PFSK-1 (cell line): ENCODE measurements at regions not wholly inside any gene's neighbourhood (a gene's known extent, or its start where the extent isn't known, plus 50 kb on each side); places are given as distances from the start of the nearest gene placed in this dataset.

ENCODE experiments used
- POLR2AphosphoS5 ChIP-seq: IDR thresholded peaks from 2 replicates; pipeline ENCODE4 v1.6.1; 2012; ENCODE audit warnings: low read depth, mild to moderate bottlenecking, control low read depth, low read length, moderate library complexity
- SIN3A ChIP-seq: IDR thresholded peaks from 2 replicates; pipeline ENCODE4 v1.6.1; 2012; ENCODE audit warnings: mild to moderate bottlenecking, low read length, moderate library complexity, borderline replicate concordance; ENCODE audit not compliant: insufficient read depth

- TF ChIP-seq SIN3A: no peak
- no peak for TF ChIP-seq POLR2AphosphoS5
Observed at GRCh38 chrX:22481436-22481835, 208.7 kb downstream of the CBLL2 start.
